SK-N-SH treated with all-trans-retinoic acid at 6 μM for 48 hours (cell line): ENCODE measurements at regions not wholly inside any gene's neighbourhood (a gene's known extent, or its start where the extent isn't known, plus 50 kb on each side); places are given as distances from the start of the nearest gene placed in this dataset.
"Not testable (repeated sequence)": the region's sequence is repeated elsewhere in the genome, so short reads cannot be mapped to it uniquely, and the experiment has no call there.

Experiments used
- ARNTL ChIP-seq: fragments of 450-650 bp; formaldehyde crosslinking; IDR thresholded peaks from 2 replicates; pipeline ENCODE4 v1.5.0; 2020; ENCODE audit warnings: low read depth, mild to moderate bottlenecking, moderate library complexity, borderline replicate concordance
- CSDC2 ChIP-seq: fragments of 250-450 bp; sonication (Bioruptor Pico); IDR thresholded peaks from 2 replicates; pipeline ENCODE4 v1.5.0; 2020; ENCODE audit warnings: mild to moderate bottlenecking, moderate library complexity
- ESRRG ChIP-seq: fragments of 250-450 bp; sonication (Bioruptor Pico); IDR thresholded peaks from 2 replicates; pipeline ENCODE4 v1.6.1; 2021; ENCODE audit warnings: mild to moderate bottlenecking
- ISL1 ChIP-seq: fragments of 250-450 bp; sonication (Bioruptor Pico); IDR thresholded peaks from 2 replicates; pipeline ENCODE4 v2.1.2; 2022; ENCODE audit warnings: mild to moderate bottlenecking, moderate library complexity
- OSR1 ChIP-seq: fragments of 250-450 bp; sonication (Bioruptor Pico); IDR thresholded peaks from 2 replicates; pipeline ENCODE4 v1.8.0; 2022; ENCODE audit warnings: moderate library complexity, mild to moderate bottlenecking, inconsistent platforms
- PPARA ChIP-seq: fragments of 250-450 bp; sonication (Bioruptor Pico); IDR thresholded peaks from 2 replicates; pipeline ENCODE4 v1.5.0; 2020; ENCODE audit warnings: mild to moderate bottlenecking, borderline replicate concordance
- RARB ChIP-seq: fragments of 250-450 bp; sonication (Bioruptor Pico); IDR thresholded peaks from 2 replicates; pipeline ENCODE4 v1.8.0; 2021; ENCODE audit warnings: mild to moderate bottlenecking, moderate library complexity
- SNAI2 ChIP-seq: fragments of 250-450 bp; sonication (Bioruptor Pico); IDR thresholded peaks from 2 replicates; pipeline ENCODE4 v1.5.0; 2020; ENCODE audit warnings: mild to moderate bottlenecking, moderate library complexity
- ZFP3 ChIP-seq: fragments of 250-450 bp; sonication (Bioruptor Pico); IDR thresholded peaks from 2 replicates; pipeline ENCODE4 v1.5.0; 2020; ENCODE audit warnings: mild to moderate bottlenecking, moderate library complexity
- ZFP30 ChIP-seq: fragments of 450-650 bp; formaldehyde crosslinking; IDR thresholded peaks from 2 replicates; pipeline ENCODE4 v1.5.0; 2022; ENCODE audit warnings: mild to moderate bottlenecking, moderate library complexity
- ZNF565 ChIP-seq: fragments of 450-650 bp; formaldehyde crosslinking; conservative IDR thresholded peaks from 2 replicates; pipeline ENCODE4 v1.5.0; 2020; ENCODE audit warnings: low read depth, mild to moderate bottlenecking, moderate library complexity
- ZNF8 ChIP-seq: fragments of 450-650 bp; formaldehyde crosslinking; IDR thresholded peaks from 2 replicates; pipeline ENCODE4 v1.5.0; 2020; ENCODE audit warnings: mild to moderate bottlenecking, moderate library complexity
- TF ChIP-seq, protein P1 (sequence below): fragments of 250-450 bp; sonication (Bioruptor Pico); IDR thresholded peaks from 2 replicates; pipeline ENCODE4 v1.8.0; 2020; ENCODE audit warnings: mild to moderate bottlenecking, moderate library complexity, borderline replicate concordance
- TF ChIP-seq, protein P2 (sequence below): fragments of 250-450 bp; sonication (Bioruptor Pico); IDR thresholded peaks from 2 replicates; pipeline ENCODE4 v1.5.1; 2021; ENCODE audit warnings: mild to moderate bottlenecking, moderate library complexity

DNA sequence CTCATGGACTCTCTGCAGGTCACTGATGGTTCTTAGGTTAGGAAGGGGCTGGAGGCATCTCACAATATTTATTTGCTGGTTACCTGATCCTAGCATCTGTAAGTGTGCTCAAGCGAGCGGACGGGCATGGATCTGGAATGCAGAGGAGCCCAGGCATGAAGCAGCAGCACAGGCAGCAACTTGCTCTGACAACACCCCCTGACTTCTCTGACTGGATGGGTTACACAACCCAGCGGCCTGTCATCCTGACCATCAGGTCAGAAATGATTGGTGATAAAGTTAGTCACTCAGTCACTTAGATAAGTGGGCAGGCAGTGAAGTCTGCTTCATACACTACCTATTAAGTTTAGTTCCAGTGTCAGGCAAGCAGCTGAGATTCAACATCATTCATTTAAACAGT lies 75.9 kb upstream of the IGFBPL1 start:
- TF ChIP-seq, protein P1, sequence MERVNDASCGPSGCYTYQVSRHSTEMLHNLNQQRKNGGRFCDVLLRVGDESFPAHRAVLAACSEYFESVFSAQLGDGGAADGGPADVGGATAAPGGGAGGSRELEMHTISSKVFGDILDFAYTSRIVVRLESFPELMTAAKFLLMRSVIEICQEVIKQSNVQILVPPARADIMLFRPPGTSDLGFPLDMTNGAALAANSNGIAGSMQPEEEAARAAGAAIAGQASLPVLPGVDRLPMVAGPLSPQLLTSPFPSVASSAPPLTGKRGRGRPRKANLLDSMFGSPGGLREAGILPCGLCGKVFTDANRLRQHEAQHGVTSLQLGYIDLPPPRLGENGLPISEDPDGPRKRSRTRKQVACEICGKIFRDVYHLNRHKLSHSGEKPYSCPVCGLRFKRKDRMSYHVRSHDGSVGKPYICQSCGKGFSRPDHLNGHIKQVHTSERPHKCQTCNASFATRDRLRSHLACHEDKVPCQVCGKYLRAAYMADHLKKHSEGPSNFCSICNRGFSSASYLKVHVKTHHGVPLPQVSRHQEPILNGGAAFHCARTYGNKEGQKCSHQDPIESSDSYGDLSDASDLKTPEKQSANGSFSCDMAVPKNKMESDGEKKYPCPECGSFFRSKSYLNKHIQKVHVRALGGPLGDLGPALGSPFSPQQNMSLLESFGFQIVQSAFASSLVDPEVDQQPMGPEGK (CRISPR knock-in tag) = not testable (repeated sequence)
- not testable (repeated sequence) for TF ChIP-seq ARNTL (CRISPR knock-in tag); SNAI2; OSR1 (CRISPR knock-in tag); PPARA (CRISPR knock-in tag); ESRRG (CRISPR knock-in tag); CSDC2; ISL1 (CRISPR knock-in tag); RARB; ZFP30; ZNF565 (CRISPR knock-in tag); ZNF8 (CRISPR knock-in tag); ZFP3
- TF ChIP-seq, protein P2, sequence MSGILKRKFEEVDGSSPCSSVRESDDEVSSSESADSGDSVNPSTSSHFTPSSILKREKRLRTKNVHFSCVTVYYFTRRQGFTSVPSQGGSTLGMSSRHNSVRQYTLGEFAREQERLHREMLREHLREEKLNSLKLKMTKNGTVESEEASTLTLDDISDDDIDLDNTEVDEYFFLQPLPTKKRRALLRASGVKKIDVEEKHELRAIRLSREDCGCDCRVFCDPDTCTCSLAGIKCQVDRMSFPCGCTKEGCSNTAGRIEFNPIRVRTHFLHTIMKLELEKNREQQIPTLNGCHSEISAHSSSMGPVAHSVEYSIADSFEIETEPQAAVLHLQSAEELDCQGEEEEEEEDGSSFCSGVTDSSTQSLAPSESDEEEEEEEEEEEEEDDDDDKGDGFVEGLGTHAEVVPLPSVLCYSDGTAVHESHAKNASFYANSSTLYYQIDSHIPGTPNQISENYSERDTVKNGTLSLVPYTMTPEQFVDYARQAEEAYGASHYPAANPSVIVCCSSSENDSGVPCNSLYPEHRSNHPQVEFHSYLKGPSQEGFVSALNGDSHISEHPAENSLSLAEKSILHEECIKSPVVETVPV (CRISPR knock-in tag) = not testable (repeated sequence)
